ENCODE measurements at regions not wholly inside any gene's neighbourhood (a gene's known extent, or its start where the extent isn't known, plus 50 kb on each side); places are given as distances from the start of the nearest gene placed in this dataset.

DNA sequence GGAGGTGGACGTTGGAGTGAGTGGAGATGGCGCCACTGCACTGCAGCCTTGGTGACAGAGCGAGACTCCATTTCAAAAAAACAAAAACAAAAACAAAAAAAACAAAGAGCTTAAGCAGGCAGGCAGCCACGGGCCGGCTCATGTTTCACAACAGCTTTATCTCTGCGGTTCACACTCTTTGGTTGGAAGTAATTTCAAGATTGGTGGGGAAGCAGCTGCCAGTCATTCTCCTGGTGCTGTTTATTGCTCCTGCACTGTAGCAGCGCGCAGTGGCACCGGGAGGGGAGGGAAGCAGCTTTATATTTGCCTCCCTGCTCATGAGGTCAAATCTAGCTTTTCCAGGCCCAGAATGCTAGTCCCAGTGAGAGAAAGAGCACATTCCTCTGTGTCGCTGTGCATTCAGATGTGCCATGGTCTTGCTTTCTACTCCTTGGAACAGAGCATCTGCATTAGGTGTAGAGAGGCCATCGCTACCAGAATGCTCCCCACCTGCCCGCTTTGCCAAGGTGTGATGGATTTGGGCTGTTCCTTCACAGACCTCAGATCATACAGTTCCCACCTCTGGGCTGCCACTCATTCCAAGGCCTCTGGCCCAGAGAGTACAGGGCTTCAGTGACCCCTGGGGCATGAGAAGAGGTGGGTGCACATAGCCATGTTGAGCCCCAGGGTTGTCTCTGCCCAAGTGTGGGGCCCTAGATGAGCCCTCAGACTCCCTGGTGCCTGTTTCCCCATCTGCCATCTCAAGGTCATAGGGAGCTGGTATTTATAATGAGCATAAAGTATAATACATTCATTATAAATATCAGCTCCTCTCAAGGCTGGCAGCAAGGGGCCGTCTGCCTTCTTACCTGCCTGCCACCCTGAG lies 270.4 kb downstream of the MED10 start:
- BruUV-seq (replicated peaks), result no TSS peak
- ChIA-PET POLR2A (no interaction called here), CTCF (no interaction called here)
- no peak overlapping the region for H3K4me2 ChIP-seq (ENCODE audit: insufficient read depth, low read length)
- no peaks in the 10 kb centered on the region for H3K27me3 ChIP-seq (ENCODE audit: control insufficient read depth in 2 of 2, insufficient read depth in 2 of 2, low read length in 2 of 2)
- dilution Hi-C loops (cut with MboI; ENCODE audit: extremely low pct_ligation_motif_present, low sequenced_read_pairs) (no loop called here), intact Hi-C loops (cut with micrococcal nuclease) (no loop called here)
- TF ChIP-seq EZH2 (IDR thresholded peaks at IDR 0.05; ENCODE audit: borderline replicate concordance, low read depth, low read length, severe bottlenecking) (no peak), MYC (IDR thresholded peaks at IDR 0.05; ENCODE audit: low read depth, low read length) (no peak), JUN (IDR thresholded peaks at IDR 0.05; ENCODE audit: borderline replicate concordance, insufficient read depth, insufficient read length, low read depth) (no peak)
- no peaks in the 10 kb centered on the region for H3K9me1 ChIP-seq (replicated peaks; ENCODE audit: control insufficient read depth, extremely low read depth, insufficient read depth, low read length)
- H3K79me2 ChIP-seq (ENCODE audit: control insufficient read depth, insufficient read depth, low read length), result no peaks in the 10 kb centered on the region
- FAIRE-seq (no peak), DNase-seq (ENCODE audit: low read depth, low spot score) (no peak)
- no peaks in the 10 kb centered on the region for H3K36me3 ChIP-seq (ENCODE audit: control insufficient read depth in 2 of 2, extremely low read depth in 1 of 2, insufficient read depth in 2 of 2, low read length in 2 of 2)
- no peak overlapping the region for H3K4me3 ChIP-seq (replicated peaks in 1 of 3; ENCODE audit: insufficient read depth in 1 of 3, low read depth in 1 of 3, low read length in 3 of 3)
- no peak overlapping the region for H3K9ac ChIP-seq (replicated peaks; ENCODE audit: extremely low read depth, insufficient read depth, low read length)
- H3K9me3 ChIP-seq (replicated peaks; ENCODE audit: control insufficient read depth, insufficient read depth, low read length), result peaks cover 6% of the 10 kb centered on the region
- no peaks in the 10 kb centered on the region for H3K4me1 ChIP-seq (ENCODE audit: control insufficient read depth, extremely low read depth, insufficient read depth, low read length)
- H2AFZ ChIP-seq (ENCODE audit: low read depth, low read length), result no peak overlapping the region
- H4K20me1 ChIP-seq (replicated peaks; ENCODE audit: control insufficient read depth, extremely low read depth, insufficient read depth, low read length), result no peaks in the 10 kb centered on the region
- H3K27ac ChIP-seq (ENCODE audit: insufficient read depth, low read depth, low read length), result no peak overlapping the region

- no peak overlapping the region for H3K4me3 ChIP-seq (replicated peaks in 1 of 3; ENCODE audit: insufficient read depth in 1 of 3, low read depth in 1 of 3, low read length in 3 of 3)
- no TSS peak for BruUV-seq (replicated peaks)
- FAIRE-seq (no peak), DNase-seq (ENCODE audit: low read depth, low spot score) (no peak)
- no peaks in the 10 kb centered on the region for H3K9me1 ChIP-seq (replicated peaks; ENCODE audit: control insufficient read depth, extremely low read depth, insufficient read depth, low read length)
- H3K79me2 ChIP-seq (ENCODE audit: control insufficient read depth, insufficient read depth, low read length), result no peaks in the 10 kb centered on the region
- TF ChIP-seq CTCF (IDR thresholded peaks at IDR 0.05; ENCODE audit: extremely low read depth in 1 of 2, insufficient read depth in 1 of 2, low read depth in 1 of 2, low read length in 2 of 2), result no peak
- TF ChIP-seq EZH2 (IDR thresholded peaks at IDR 0.05; ENCODE audit: borderline replicate concordance, low read depth, low read length, severe bottlenecking), result no peak
- TF ChIP-seq POLR2A (IDR thresholded peaks at IDR 0.05; ENCODE audit: low read depth, low read length), result no peak
- no peak for TF ChIP-seq GATA2 (IDR thresholded peaks at IDR 0.05; ENCODE audit: insufficient read depth, insufficient read length, low read depth, low read length)
- no peak for TF ChIP-seq JUN (IDR thresholded peaks at IDR 0.05; ENCODE audit: borderline replicate concordance, insufficient read depth, insufficient read length, low read depth)
- TF ChIP-seq POLR2AphosphoS5 (IDR thresholded peaks at IDR 0.05; ENCODE audit: insufficient read depth, low read depth, low read length), result no peak
- TF ChIP-seq MYC (IDR thresholded peaks at IDR 0.05; ENCODE audit: low read depth, low read length), result no peak
- TF ChIP-seq, protein P1, sequence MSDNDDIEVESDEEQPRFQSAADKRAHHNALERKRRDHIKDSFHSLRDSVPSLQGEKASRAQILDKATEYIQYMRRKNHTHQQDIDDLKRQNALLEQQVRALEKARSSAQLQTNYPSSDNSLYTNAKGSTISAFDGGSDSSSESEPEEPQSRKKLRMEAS (IDR thresholded peaks at IDR 0.05; ENCODE audit: insufficient read depth, insufficient read length), result no peak
- TF ChIP-seq FOS (IDR thresholded peaks at IDR 0.05; ENCODE audit: borderline replicate concordance, insufficient read depth, low read length), result no peak
- peaks cover 6% of the 10 kb centered on the region for H3K9me3 ChIP-seq (replicated peaks; ENCODE audit: control insufficient read depth, insufficient read depth, low read length)
- no peaks in the 10 kb centered on the region for H3K36me3 ChIP-seq (ENCODE audit: control insufficient read depth in 2 of 2, extremely low read depth in 1 of 2, insufficient read depth in 2 of 2, low read length in 2 of 2)
- no peak overlapping the region for H3K4me2 ChIP-seq (ENCODE audit: insufficient read depth, low read length)
- H2AFZ ChIP-seq (ENCODE audit: low read depth, low read length), result no peak overlapping the region
- no peak overlapping the region for H3K9ac ChIP-seq (replicated peaks; ENCODE audit: extremely low read depth, insufficient read depth, low read length)
- H3K4me1 ChIP-seq (ENCODE audit: control insufficient read depth, extremely low read depth, insufficient read depth, low read length), result no peaks in the 10 kb centered on the region
- H3K27ac ChIP-seq (ENCODE audit: insufficient read depth, low read depth, low read length), result no peak overlapping the region
- no peaks in the 10 kb centered on the region for H3K27me3 ChIP-seq (ENCODE audit: control insufficient read depth in 2 of 2, insufficient read depth in 2 of 2, low read length in 2 of 2)
- no peaks in the 10 kb centered on the region for H4K20me1 ChIP-seq (replicated peaks; ENCODE audit: control insufficient read depth, extremely low read depth, insufficient read depth, low read length)
- intact Hi-C loops (cut with micrococcal nuclease) (no loop called here), dilution Hi-C loops (cut with MboI; ENCODE audit: extremely low pct_ligation_motif_present, low sequenced_read_pairs) (no loop called here)
- CTCF ChIA-PET, result no interaction called here
- POLR2A ChIA-PET, result no interaction called here
Observed at GRCh38 chr5:6106756-6107155, 271.6 kb downstream of the MED10 start.
